ENCODE measurements at regions not wholly inside any gene's neighbourhood (a gene's known extent, or its start where the extent isn't known, plus 50 kb on each side); places are given as distances from the start of the nearest gene placed in this dataset.
A peak's percentile ranks its signal among the peaks of the same experiment; 100 is the strongest.
"Not testable (repeated sequence)": the region's sequence is repeated elsewhere in the genome, so short reads cannot be mapped to it uniquely, and the experiment has no call there.

DNA sequence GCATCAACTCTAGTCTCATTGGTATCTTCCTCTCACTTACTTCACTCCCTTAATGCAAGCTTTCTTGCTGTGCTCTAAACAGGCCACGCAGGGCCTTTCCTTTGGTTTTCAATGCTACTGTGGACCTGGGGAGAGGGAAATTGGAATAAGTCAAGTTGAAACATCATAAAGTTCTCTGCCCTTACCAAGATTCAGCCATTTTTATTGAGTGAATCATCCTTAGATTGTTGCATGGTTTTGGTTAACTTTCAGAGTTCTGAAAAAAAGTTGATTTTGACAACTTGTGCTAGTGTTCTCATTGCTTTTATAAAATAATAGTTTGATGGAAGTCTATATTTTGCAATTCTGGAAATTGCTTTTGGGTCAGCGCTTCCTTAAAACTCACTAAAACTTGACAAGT, 852.8 kb upstream of the ACVR2A start:
- no peaks in the 10 kb centered on the region for H3K4me1 Mint-ChIP-seq
- H3K27ac Mint-ChIP-seq: no peak overlapping the region
- H3K27me3 Mint-ChIP-seq: peaks cover 8% of the 10 kb centered on the region
- DNase-seq: no peak
- H3K9me3 Mint-ChIP-seq: no peaks in the 10 kb centered on the region
- no peak for ATAC-seq
- no peak overlapping the region for H3K4me3 Mint-ChIP-seq

DNA sequence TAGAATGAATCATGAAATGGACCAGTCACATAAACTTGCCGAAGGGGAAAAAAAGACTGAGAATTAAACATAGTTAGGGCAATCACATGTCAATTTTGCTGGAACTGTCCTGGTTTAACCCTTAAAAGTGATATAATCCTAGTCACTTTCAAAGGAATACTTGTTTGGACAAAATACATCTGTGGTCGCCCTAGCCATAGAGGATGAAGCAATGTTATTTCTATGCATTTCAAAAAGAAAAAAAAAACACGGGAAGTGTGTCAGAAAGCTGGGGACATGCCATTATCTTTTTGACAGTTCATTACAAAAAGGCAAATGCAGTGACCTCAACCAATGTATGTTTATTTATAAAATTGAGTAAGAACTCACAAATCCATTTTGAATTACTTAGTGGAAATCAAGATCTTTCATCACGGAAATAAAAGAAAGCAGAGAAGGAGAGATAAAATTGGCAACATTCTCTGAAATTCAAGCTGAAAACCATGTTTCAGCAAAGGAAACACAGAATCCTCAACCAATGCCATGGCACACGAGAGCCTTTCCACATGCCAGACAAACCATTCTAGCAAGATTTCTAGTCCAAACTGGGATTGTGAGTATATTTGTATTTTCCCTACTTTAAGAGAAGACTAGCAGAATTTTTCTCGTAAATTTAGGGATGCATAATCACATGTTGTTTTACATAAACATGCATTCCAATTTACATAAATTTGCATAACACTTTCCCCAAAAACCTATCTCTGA, 854.3 kb upstream of the ACVR2A start:
- Mint-ChIP-seq H3K4me1 (no peaks in the 10 kb centered on the region), H3K27ac (peak overlapping the region in 1 of 2 donors; percentile 13), H3K9me3 (no peaks in the 10 kb centered on the region), H3K27me3 (peaks cover 8% of the 10 kb centered on the region), H3K4me3 (no peak overlapping the region)
- no peak for ATAC-seq
- DNase-seq: no peak

DNA sequence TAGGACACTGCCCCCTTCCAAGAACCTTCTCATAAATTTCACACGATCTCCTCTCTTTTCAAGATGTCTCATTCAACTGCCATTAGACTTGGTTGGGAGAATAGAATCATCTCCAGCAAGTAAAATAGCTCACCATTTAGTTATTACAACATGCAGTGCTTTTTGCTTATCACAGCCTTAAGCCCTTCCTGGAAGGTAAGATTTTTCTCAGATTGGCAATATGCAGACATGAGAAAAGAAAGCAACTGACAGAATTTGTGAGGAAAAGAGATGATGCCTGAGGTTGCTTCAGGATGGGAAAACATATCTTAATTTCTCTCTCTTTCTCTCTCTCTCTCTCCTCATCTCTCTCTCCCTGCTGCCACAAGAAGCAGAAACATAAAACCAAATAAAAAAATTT, 855.1 kb upstream of the ACVR2A start:
- H3K9me3 Mint-ChIP-seq: no peaks in the 10 kb centered on the region

DNA sequence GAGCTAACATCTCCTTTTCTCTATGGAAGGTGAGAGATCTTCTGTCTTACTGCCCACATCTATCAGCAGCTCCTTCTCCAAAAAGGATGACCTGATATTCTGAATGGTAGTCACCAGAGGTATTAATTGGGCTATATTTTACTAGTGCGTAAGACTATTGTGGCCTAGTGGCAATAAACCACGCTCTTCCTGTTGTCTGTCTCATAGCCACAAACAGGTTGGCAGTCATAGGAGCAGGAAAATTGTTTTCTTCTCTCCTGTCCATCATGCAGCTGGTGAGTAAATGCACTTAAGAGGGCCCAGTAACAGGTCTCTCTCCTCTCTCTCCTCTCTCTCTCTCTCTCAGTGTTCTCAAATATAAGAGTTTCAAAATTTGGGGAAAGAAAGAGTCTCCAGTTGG, 856.8 kb upstream of the ACVR2A start:
- ATAC-seq: no peak
- Mint-ChIP-seq H3K4me3 (no peak overlapping the region), H3K27me3 (peaks cover 8% of the 10 kb centered on the region), H3K9me3 (no peaks in the 10 kb centered on the region), H3K27ac (no peak overlapping the region), H3K4me1 (no peaks in the 10 kb centered on the region)
- no peak for DNase-seq

More for the DNA sequence above, 855.1 kb upstream of the ACVR2A start:
- Mint-ChIP-seq H3K4me3 (no peak overlapping the region), H3K27me3 (peaks cover 8% of the 10 kb centered on the region), H3K27ac (no peak overlapping the region), H3K4me1 (no peaks in the 10 kb centered on the region)
- DNase-seq: no peak
- ATAC-seq: no peak

DNA sequence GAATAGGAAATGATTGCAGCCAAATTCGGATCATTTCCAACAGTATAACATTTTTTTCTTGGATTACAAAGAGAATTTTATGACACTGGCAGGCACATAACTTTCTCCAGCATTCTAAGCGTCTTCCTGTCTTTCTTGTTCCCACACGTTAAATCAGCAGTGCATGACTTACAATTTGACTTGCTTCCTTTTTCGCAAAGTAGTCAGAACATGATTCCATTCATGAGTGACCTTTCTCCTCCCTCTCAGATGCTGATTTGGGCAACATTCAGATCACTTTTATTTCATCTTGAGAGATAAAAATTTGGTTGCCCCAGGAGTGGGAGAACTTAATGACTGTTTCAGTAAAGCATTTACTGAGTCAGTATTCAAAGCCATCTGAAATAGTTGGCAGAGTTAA, 858.7 kb upstream of the ACVR2A start:
- H3K27ac Mint-ChIP-seq: no peak overlapping the region
- H3K4me3 Mint-ChIP-seq: no peak overlapping the region
- peaks cover 8% of the 10 kb centered on the region for H3K27me3 Mint-ChIP-seq
- DNase-seq (no peak), ATAC-seq (no peak)
- no peaks in the 10 kb centered on the region for H3K9me3 Mint-ChIP-seq
- no peaks in the 10 kb centered on the region for H3K4me1 Mint-ChIP-seq

DNA sequence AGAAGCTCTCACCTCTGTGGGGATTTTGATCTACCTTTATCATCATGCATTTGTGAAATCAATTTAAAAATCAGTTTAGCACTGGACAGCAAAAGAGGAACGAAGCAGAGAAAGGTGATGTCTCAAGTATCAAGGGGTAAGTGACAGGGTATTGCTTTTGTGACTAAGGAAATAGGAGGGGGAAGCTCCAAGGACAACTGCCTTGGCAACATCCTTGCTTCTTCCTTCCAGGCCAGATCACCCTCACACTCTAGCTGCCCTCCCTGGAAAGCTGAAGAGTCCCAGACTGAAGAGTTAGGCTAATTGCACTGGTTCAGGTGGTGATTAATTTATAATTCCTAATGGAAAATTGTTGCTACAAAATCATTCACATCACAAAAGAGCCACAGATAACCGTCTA, 859.1 kb upstream of the ACVR2A start:
- Mint-ChIP-seq H3K27ac (no peak overlapping the region), H3K4me1 (no peaks in the 10 kb centered on the region), H3K27me3 (peaks cover 8% of the 10 kb centered on the region), H3K4me3 (no peak overlapping the region), H3K9me3 (no peaks in the 10 kb centered on the region)
- DNase-seq (no peak), ATAC-seq (no peak)

DNA sequence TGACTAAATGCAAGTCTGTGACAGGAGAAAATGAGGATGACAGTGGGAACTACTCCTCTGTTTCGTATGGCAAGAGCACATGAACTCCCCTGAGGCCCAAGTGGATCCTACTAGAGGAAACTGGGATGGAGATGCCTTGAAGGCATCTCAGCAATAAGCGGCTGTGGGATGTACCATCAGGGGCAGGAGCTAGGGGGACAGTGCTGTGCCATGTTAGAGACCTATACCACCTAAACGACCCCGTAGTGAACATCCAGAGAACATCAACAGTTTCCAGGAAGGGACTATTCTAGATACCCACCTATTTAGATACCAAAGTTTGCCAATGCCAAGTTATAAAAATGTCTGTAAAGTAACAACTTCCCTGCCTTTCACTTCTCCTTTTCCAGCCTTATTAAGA, 860.8 kb upstream of the ACVR2A start:
- no peak overlapping the region for H3K27ac Mint-ChIP-seq
- H3K9me3 Mint-ChIP-seq: peaks cover 4 to 8% of the 10 kb centered on the region in 2 donors
- ATAC-seq: no peak
- no peaks in the 10 kb centered on the region for H3K4me1 Mint-ChIP-seq
- H3K4me3 Mint-ChIP-seq: no peak overlapping the region
- H3K27me3 Mint-ChIP-seq: no peaks in the 10 kb centered on the region
- DNase-seq: no peak

DNA sequence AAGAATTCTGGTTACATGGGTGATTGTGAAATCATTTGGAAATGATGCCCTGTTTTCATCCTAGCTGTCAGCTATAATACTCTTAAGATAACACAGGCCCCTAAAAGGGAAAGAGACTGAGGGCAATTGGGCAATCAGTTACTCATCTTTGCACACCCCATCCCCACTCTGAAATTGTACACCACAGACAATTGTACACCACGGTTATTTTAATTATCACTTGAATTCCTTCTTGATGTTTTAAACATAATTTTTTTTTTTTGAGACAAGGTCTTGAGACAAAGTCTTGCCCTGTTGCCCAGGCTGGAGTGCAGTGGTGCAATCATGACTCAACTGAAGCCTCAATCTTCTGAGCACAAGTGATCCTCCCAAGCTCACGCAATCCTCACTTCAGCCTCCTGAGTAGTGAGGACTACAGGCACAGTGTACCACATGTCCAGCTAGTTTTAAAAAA, 862.4 kb upstream of the ACVR2A start:
- H3K9me3 Mint-ChIP-seq: peaks cover 4 to 8% of the 10 kb centered on the region in 2 donors
- no peak overlapping the region for H3K4me3 Mint-ChIP-seq
- ATAC-seq: no peak
- no peaks in the 10 kb centered on the region for H3K4me1 Mint-ChIP-seq
- no peak overlapping the region for H3K27ac Mint-ChIP-seq
- no peaks in the 10 kb centered on the region for H3K27me3 Mint-ChIP-seq
- no peak for DNase-seq

DNA sequence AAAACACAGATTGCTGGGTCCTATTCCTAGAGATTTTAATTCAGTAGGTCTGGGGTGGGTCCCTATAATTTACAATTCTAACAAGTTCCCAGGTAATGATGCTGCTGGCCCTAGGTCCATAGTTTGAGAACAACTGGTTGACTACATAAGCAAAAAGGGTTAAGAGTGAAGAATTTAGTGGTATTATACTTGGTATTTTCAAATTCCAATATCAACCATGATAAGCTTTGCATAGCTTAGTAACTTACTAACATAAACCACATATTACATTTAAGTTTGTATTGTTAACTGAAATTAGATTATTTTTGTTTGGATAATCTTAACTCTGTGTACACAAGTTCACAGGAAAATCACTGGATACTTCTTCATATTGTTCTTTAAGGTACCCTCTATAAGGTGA, 862.9 kb upstream of the ACVR2A start:
- H3K4me1 Mint-ChIP-seq: no peaks in the 10 kb centered on the region
- ATAC-seq: no peak
- H3K9me3 Mint-ChIP-seq: peaks cover 4 to 8% of the 10 kb centered on the region in 2 donors
- DNase-seq: no peak
- H3K27ac Mint-ChIP-seq: no peak overlapping the region
- no peak overlapping the region for H3K4me3 Mint-ChIP-seq
- H3K27me3 Mint-ChIP-seq: no peaks in the 10 kb centered on the region

DNA sequence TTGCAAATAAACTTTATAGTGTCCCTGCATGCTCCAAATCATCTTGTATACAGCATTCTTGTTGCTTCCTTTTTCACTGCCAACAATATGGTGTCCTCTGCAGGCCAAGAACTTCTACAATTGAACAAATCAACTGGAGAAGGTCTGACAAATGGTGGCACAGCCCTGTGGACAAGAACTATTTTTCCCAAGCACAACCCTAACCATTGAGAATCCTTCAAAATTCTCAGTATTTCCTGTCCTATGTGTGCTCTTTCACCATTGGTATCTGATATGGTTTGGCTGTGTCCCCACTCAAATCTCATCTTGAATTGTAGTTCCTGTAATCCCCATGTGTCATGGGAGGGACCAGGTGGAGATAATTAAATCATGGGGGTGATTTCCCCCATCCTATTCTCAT, 865.1 kb upstream of the ACVR2A start:
- no peak for DNase-seq
- no peak for ATAC-seq
- Mint-ChIP-seq H3K27me3 (no peaks in the 10 kb centered on the region), H3K4me3 (no peak overlapping the region), H3K4me1 (no peaks in the 10 kb centered on the region), H3K9me3 (peaks cover 8 to 10% of the 10 kb centered on the region in 2 donors), H3K27ac (no peak overlapping the region)

DNA sequence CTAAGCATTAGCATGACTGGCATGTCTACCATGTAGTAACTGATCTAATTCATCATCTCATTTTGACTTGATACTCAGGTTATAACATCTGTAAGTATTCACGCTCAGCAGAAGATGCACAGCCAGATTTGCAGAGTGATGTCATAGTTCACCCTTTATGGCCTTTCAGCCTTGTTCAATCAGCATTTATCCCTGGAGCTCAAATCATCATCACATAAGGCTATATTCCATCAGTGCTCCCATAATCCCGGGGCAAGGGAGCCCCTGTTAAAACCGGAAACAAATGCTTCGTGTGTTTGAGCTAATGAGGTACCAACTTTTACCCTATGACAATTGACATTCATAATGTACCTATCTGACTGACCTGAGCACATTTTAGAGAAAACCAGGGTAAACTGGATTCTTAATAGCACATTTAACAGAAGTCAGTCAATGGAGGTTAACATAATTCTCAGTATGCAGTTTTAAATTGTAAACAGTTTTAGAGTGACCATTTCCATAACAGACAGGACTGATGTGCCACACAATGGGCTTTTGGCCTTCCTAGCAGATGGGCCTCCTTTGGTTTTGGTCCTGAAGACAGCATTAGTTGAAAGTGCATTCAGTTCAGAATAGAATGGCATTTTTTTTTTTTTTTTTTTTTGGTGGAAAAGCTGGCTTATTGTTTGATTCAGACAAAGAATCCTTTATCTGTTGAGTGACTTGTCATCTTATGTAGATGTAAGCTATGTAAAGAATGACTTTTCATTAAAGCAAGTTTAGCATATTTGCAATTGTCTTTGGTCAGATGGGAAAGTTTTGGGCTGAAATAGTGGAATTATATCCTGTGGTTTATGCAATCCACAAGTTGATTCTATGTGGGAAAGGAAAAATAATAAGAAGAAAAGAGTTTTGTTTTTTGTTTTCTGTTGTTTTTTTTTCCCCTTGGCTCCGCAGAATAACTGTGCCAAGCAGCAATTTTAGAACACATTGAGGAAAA, 866.0 kb upstream of the ACVR2A start:
- peaks cover 8 to 10% of the 10 kb centered on the region in 2 donors for H3K9me3 Mint-ChIP-seq
- no peaks in the 10 kb centered on the region for H3K27me3 Mint-ChIP-seq
- DNase-seq (no peak), ATAC-seq (no peak)
- no peak overlapping the region for H3K4me3 Mint-ChIP-seq
- no peak overlapping the region for H3K27ac Mint-ChIP-seq
- H3K4me1 Mint-ChIP-seq: no peaks in the 10 kb centered on the region

DNA sequence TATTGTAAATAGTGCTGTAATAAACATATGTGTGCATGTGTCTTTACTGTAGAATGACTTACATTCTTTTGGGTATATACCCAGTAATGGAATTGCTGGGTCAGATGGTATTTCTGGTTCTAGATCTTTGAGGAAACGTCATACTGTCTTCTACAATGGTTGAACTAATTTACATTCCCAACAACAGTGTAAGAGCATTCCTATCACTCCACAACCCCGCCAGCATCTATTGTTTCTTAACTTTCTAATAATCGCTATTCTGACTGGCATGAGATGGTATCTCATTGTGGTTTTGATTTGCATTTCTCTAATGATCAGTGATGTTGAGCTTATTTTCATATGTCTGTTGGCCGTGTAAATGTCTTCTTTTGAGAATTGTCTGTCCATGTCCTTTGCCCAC, 873.8 kb upstream of the ACVR2A start:
- H3K9me3 Mint-ChIP-seq: peaks cover 9 to 20% of the 10 kb centered on the region in 2 donors
- not testable (repeated sequence) for H3K4me1 Mint-ChIP-seq, H3K27me3 Mint-ChIP-seq, ATAC-seq, H3K4me3 Mint-ChIP-seq, H3K27ac Mint-ChIP-seq, DNase-seq

DNA sequence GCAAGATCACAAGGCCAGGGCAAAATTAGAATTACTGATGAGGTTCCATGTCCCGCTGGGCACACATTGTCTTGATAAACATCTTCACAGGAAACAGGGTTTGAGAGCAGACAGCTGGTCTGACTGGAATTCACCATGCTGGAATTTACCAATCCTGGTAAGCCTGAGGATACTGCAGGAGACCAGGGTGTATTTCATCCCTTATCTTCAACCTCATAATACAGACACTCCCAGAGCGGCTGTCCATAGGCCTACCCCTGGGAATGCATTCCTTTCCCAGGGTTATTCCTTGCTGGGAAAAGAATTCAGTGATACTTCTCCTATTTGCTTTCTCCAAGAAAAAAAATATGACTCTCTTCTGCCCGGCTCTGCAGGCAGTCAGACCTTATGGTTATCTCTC, 875.1 kb upstream of the ACVR2A start:
- H3K4me3 Mint-ChIP-seq, H3K4me1 Mint-ChIP-seq, H3K27ac Mint-ChIP-seq, H3K27me3 Mint-ChIP-seq, DNase-seq, ATAC-seq: not testable (repeated sequence)
- H3K9me3 Mint-ChIP-seq: peaks cover 5 to 20% of the 10 kb centered on the region in 2 donors

DNA sequence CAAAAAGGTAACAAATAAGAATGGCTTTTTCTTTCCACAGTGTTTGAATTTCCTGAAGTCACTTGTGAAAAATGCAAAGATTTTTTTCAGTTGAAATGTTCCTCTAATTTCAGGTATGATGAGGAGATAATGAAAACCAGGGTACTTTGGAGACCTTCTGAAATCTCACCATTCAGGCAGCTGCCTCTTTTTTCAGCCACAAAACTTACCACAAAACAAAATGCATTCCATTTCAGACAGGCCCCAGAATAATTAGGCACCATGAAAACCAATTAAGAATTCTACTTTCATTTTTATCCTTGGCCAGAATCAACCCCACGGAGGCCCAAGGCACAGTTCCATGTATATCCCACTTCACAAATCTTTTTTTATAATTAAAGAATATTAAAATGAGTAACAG, 880.3 kb upstream of the ACVR2A start:
- Mint-ChIP-seq H3K4me1 (no peaks in the 10 kb centered on the region), H3K4me3 (no peak overlapping the region), H3K27ac (no peak overlapping the region), H3K27me3 (no peaks in the 10 kb centered on the region), H3K9me3 (peaks cover 0 to 6% of the 10 kb centered on the region in 2 donors)
- ATAC-seq: no peak
- DNase-seq: no peak

DNA sequence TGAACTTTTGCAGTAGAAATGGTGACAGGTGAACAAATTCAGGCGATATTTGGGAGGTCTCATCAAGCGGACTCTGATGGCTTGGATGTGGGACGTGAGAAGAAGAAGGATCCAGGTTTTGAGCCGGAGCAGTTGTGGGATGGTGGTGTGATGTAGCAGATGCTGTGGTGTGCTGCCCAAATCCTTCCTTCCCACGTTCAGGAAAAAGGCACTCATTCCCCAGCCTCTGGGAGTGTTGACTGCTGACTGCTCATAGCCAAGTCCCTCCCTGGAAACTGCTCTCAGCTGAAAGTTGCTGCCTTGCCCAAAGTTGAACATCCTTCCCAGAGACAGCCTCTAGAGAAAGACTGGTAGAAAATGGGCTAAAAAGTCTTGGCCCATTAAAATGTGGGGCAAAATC, 890.3 kb upstream of the ACVR2A start:
- Mint-ChIP-seq H3K27ac (no peak overlapping the region), H3K4me1 (no peaks in the 10 kb centered on the region), H3K27me3 (no peaks in the 10 kb centered on the region), H3K9me3 (no peaks in the 10 kb centered on the region), H3K4me3 (no peak overlapping the region)
- DNase-seq (no peak), ATAC-seq (no peak)

DNA sequence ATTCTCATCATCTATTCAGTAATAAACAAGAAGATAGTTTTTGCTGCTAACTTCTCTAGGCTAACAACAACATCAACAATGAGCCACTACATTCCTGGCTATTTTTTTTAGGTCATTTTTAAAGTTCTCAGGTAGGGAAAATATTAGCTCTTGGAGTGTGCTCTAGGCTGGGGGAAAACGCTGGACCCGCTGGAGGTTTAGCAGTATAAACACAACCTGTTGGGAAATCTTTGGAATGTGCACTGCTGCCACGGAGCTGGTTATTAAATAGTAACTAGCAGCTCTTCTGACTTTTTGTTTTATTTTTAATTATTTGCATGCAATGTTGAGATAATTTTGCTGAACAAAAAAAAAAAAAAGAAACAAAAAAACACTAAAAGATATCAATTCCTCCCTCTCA, 892.1 kb upstream of the ACVR2A start:
- H3K9me3 Mint-ChIP-seq: no peaks in the 10 kb centered on the region
- no peaks in the 10 kb centered on the region for H3K27me3 Mint-ChIP-seq
- H3K4me3 Mint-ChIP-seq: no peak overlapping the region
- ATAC-seq (no peak), DNase-seq (no peak)
- no peak overlapping the region for H3K27ac Mint-ChIP-seq
- H3K4me1 Mint-ChIP-seq: no peaks in the 10 kb centered on the region
